ENCODE measurements at regions not wholly inside any gene's neighbourhood (a gene's known extent, or its start where the extent isn't known, plus 50 kb on each side); places are given as distances from the start of the nearest gene placed in this dataset.

DNA sequence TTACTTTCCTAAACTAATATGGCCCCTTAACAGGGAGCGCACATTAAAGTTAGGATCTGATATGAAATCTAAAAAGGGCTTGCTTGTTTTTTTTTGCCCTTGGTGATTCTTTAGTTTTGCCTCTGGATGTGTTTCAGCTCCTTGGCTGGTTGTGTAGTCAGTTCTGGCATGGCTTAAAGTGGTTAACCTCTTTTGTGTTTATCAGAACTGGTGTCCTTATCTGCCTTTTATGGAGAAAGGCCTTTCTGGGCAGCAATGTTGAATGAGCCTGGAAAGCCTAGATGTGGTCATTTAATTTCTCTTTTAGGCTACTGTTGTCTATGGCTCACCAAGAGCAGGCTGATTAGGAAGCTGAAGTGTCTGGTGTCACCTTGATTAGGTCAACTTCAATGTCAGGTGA is 254.5 kb upstream of the ROPN1 start:
- TF ChIP-seq, protein P1, sequence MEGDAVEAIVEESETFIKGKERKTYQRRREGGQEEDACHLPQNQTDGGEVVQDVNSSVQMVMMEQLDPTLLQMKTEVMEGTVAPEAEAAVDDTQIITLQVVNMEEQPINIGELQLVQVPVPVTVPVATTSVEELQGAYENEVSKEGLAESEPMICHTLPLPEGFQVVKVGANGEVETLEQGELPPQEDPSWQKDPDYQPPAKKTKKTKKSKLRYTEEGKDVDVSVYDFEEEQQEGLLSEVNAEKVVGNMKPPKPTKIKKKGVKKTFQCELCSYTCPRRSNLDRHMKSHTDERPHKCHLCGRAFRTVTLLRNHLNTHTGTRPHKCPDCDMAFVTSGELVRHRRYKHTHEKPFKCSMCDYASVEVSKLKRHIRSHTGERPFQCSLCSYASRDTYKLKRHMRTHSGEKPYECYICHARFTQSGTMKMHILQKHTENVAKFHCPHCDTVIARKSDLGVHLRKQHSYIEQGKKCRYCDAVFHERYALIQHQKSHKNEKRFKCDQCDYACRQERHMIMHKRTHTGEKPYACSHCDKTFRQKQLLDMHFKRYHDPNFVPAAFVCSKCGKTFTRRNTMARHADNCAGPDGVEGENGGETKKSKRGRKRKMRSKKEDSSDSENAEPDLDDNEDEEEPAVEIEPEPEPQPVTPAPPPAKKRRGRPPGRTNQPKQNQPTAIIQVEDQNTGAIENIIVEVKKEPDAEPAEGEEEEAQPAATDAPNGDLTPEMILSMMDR (conservative IDR thresholded peaks at IDR 0.05), result no peak
- TF ChIP-seq ZFX (IDR thresholded peaks at IDR 0.05), result no peak
